GM23338 (cell line): ENCODE measurements at regions not wholly inside any gene's neighbourhood (a gene's known extent, or its start where the extent isn't known, plus 50 kb on each side); places are given as distances from the start of the nearest gene placed in this dataset.

ENCODE experiments used
- ATAC-seq: fragments of 200-7000 bp; cut with Tn5 transposase; 3 replicates; pipeline ENCODE4 v1.9.1; 2020
- DNase-seq: peaks from one replicate; pipeline ENCODE4 v3.0.0-alpha.2; 2015; ENCODE audit warnings: low spot score
- H2AFZ ChIP-seq: fragments of 200-600 bp; sonication (generic); 2 replicates; pipeline ENCODE4 v1.8.0; 2016; ENCODE audit warnings: antibody characterized with exemption, mild to moderate bottlenecking, moderate library complexity
- H3F3A ChIP-seq: fragments of 200-600 bp; sonication (generic); replicated peaks from 2 replicates; pipeline ENCODE4 v1.8.0; 2017; ENCODE audit warnings: antibody characterized with exemption, mixed run types, low read depth
- H3K27ac ChIP-seq: fragments of 200-600 bp; sonication (generic); 2 replicates; pipeline ENCODE4 v1.6.1; 2016; ENCODE audit warnings: low read depth
- H3K27me3 ChIP-seq: fragments of 200-600 bp; sonication (generic); 2 replicates; pipeline ENCODE4 v1.8.0; 2016; ENCODE audit warnings: mild to moderate bottlenecking, mixed run types, moderate library complexity; ENCODE audit not compliant: insufficient read depth
- H3K36me3 ChIP-seq: fragments of 200-600 bp; sonication (generic); 2 replicates; pipeline ENCODE4 v1.8.0; 2016; ENCODE audit warnings: mild to moderate bottlenecking; ENCODE audit not compliant: insufficient read depth
- H3K4me1 ChIP-seq: fragments of 200-600 bp; sonication (generic); 2 replicates; pipeline ENCODE4 v1.8.0; 2016; ENCODE audit warnings: mild to moderate bottlenecking, moderate library complexity; ENCODE audit not compliant: insufficient read depth
- H3K4me2 ChIP-seq: fragments of 200-600 bp; sonication (generic); 2 replicates; pipeline ENCODE4 v1.7.1; 2017; ENCODE audit warnings: mixed run types
- H3K4me3 ChIP-seq: fragments of 200-600 bp; sonication (generic); 2 replicates; pipeline ENCODE4 v1.6.1; 2016; ENCODE audit warnings: mixed run types
- H3K79me2 ChIP-seq: fragments of 200-600 bp; sonication (generic); replicated peaks from 2 replicates; pipeline ENCODE4 v1.8.0; 2017; ENCODE audit warnings: mild to moderate bottlenecking; ENCODE audit not compliant: insufficient read depth
- H3K9me2 ChIP-seq: fragments of 200-600 bp; sonication (generic); 2 replicates; pipeline ENCODE4 v1.8.0; 2017; ENCODE audit not compliant: insufficient read depth
- H4K20me1 ChIP-seq: fragments of 200-600 bp; sonication (generic); replicated peaks from 2 replicates; pipeline ENCODE4 v1.8.0; 2017; ENCODE audit warnings: mild to moderate bottlenecking; ENCODE audit not compliant: insufficient read depth
- H3K27ac Mint-ChIP-seq: 2 replicates; pipeline ENCODE4 v1.8.0; 2020; ENCODE audit warnings: inconsistent platforms, mild to moderate bottlenecking, moderate library complexity, mixed read lengths
- H3K27me3 Mint-ChIP-seq: 3 replicates; pipeline ENCODE4 v1.8.0; 2022; ENCODE audit warnings: low read depth, mild to moderate bottlenecking, moderate library complexity, mixed read lengths, inconsistent platforms; ENCODE audit not compliant: insufficient read depth, poor library complexity
- H3K36me3 Mint-ChIP-seq: 3 replicates; pipeline ENCODE4 v1.8.0; 2021; ENCODE audit warnings: low read depth, mild to moderate bottlenecking, inconsistent platforms, moderate library complexity, mixed read lengths
- H3K4me1 Mint-ChIP-seq: 3 replicates; pipeline ENCODE4 v1.8.0; 2020; ENCODE audit warnings: mild to moderate bottlenecking, inconsistent platforms, mixed read lengths
- H3K4me3 Mint-ChIP-seq: 3 replicates; pipeline ENCODE4 v1.8.0; 2021; ENCODE audit warnings: moderate library complexity, mild to moderate bottlenecking, inconsistent platforms, mixed read lengths
- H3K9me3 Mint-ChIP-seq: 3 replicates; pipeline ENCODE4 v1.8.0; 2020; ENCODE audit warnings: moderate library complexity, mild to moderate bottlenecking, inconsistent platforms, mixed read lengths
- CREB1 ChIP-seq: fragments of 250-450 bp; sonication (Bioruptor Pico); IDR thresholded peaks from 2 replicates; pipeline ENCODE4 v1.5.0; 2020; ENCODE audit warnings: low read depth, mild to moderate bottlenecking, moderate library complexity
- CTCF ChIP-seq, 2 experiments: fragments of 200-600 bp in 1 of 2; sonication (generic) in 1 of 2; conservative IDR thresholded peaks; 2 replicates each; pipeline versions ENCODE4 v1.5.1 to v1.6.1; 2016 to 2017; ENCODE audit warnings: antibody characterized with exemption in 2 of 2, low read depth in 2 of 2, mild to moderate bottlenecking in 2 of 2, moderate library complexity in 1 of 2
- ETS1 ChIP-seq: IDR thresholded peaks from 2 replicates; pipeline ENCODE4 v1.6.1; 2016; ENCODE audit warnings: antibody characterized with exemption
- EZH2 ChIP-seq: fragments of 200-600 bp; sonication (generic); IDR thresholded peaks from one replicate; pipeline ENCODE4 v1.8.0; 2017; ENCODE audit warnings: antibody characterized with exemption, mild to moderate bottlenecking, low read depth; ENCODE audit not compliant: unreplicated experiment
- EZH2phosphoT487 ChIP-seq: fragments of 200-600 bp; sonication (generic); IDR thresholded peaks from one replicate; pipeline ENCODE4 v1.8.1; 2018; ENCODE audit warnings: antibody characterized with exemption; ENCODE audit not compliant: unreplicated experiment
- JUNB ChIP-seq: IDR thresholded peaks from one replicate; pipeline ENCODE4 v1.6.1; 2016; ENCODE audit warnings: antibody characterized with exemption; ENCODE audit not compliant: unreplicated experiment
- NANOG ChIP-seq: IDR thresholded peaks from 2 replicates; pipeline ENCODE4 v1.6.1; 2016; ENCODE audit warnings: antibody characterized with exemption, borderline replicate concordance
- POLR2AphosphoS5 ChIP-seq: IDR thresholded peaks from 2 replicates; pipeline ENCODE4 v1.6.1; 2016; ENCODE audit warnings: antibody characterized with exemption, low read depth
- REST ChIP-seq: IDR thresholded peaks from one replicate; pipeline ENCODE4 v1.6.1; 2018; ENCODE audit warnings: antibody characterized with exemption; ENCODE audit not compliant: unreplicated experiment
- STAT1 ChIP-seq: IDR thresholded peaks from one replicate; pipeline ENCODE4 v1.6.1; 2016; ENCODE audit warnings: antibody characterized with exemption; ENCODE audit not compliant: unreplicated experiment
- ZNF114 ChIP-seq: fragments of 250-450 bp; sonication (Bioruptor Pico); IDR thresholded peaks from 2 replicates; pipeline ENCODE4 v1.5.0; 2020; ENCODE audit warnings: mild to moderate bottlenecking, moderate library complexity
- ZNF331 ChIP-seq: fragments of 250-450 bp; sonication (Bioruptor Pico); IDR thresholded peaks from 2 replicates; pipeline ENCODE4 v1.5.0; 2020; ENCODE audit warnings: low read depth, mild to moderate bottlenecking, moderate library complexity
- ZNF462 ChIP-seq: fragments of 250-450 bp; sonication (Bioruptor Pico); IDR thresholded peaks from 2 replicates; pipeline ENCODE4 v1.5.0; 2020; ENCODE audit warnings: mild to moderate bottlenecking, moderate library complexity

- Histone ChIP-seq H3K27ac (no peak overlapping the region), H3K36me3 (no peaks in the 10 kb centered on the region), H2AFZ (no peak overlapping the region), H3K27me3 (no peaks in the 10 kb centered on the region), H3K4me3 (no peak overlapping the region), H3K4me2 (no peak overlapping the region), H3K4me1 (no peaks in the 10 kb centered on the region), H3K79me2 (no peaks in the 10 kb centered on the region), H3K9me2 (peaks cover 2% of the 10 kb centered on the region; the same call in 1 of the 2 replicates), H4K20me1 (no peaks in the 10 kb centered on the region), H3F3A (no peaks in the 10 kb centered on the region)
- H3K27ac Mint-ChIP-seq: no peak overlapping the region
- no peaks in the 10 kb centered on the region for H3K27me3 Mint-ChIP-seq
- H3K4me3 Mint-ChIP-seq: no peak overlapping the region
- no peak for TF ChIP-seq POLR2AphosphoS5
- TF ChIP-seq EZH2phosphoT487: no peak
- no peak for TF ChIP-seq CTCF (conservative IDR thresholded peaks at IDR 0.05; ENCODE audit: low read depth in 2 of 2)
- TF ChIP-seq ZNF331 (CRISPR knock-in tag): no peak
- no peak for TF ChIP-seq ETS1
- no peak for TF ChIP-seq JUNB
- TF ChIP-seq STAT1: no peak
- no peak for TF ChIP-seq NANOG
- no peak for TF ChIP-seq CREB1 (CRISPR knock-in tag)
- no peak for TF ChIP-seq EZH2
- TF ChIP-seq ZNF462 (CRISPR knock-in tag): no peak
- TF ChIP-seq ZNF114 (CRISPR knock-in tag): no peak
- TF ChIP-seq REST: no peak
- DNase-seq (no peak), ATAC-seq (no peak)
- peaks cover 2% of the 10 kb centered on the region; the same call in 1 of the 3 replicates for H3K4me1 Mint-ChIP-seq
- H3K36me3 Mint-ChIP-seq: no peaks in the 10 kb centered on the region; the same call in 2 of the 3 replicates
- peaks cover 1% of the 10 kb centered on the region; the same call in 1 of the 3 replicates for H3K9me3 Mint-ChIP-seq
Observed at GRCh38 chr2:83696838-83697237, 762.2 kb downstream of the SUCLG1 start.
